Endothelial cell (in vitro differentiated cells): ENCODE measurements at regions not wholly inside any gene's neighbourhood (a gene's known extent, or its start where the extent isn't known, plus 50 kb on each side); places are given as distances from the start of the nearest gene placed in this dataset.

ENCODE experiments used
- DNase-seq: peaks from one replicate; pipeline ENCODE4 v3.0.0; 2021; ENCODE audit warnings: low spot score
- H3K27ac Mint-ChIP-seq: one replicate; pipeline ENCODE4 v1.8.0; 2021; ENCODE audit warnings: mixed read lengths, inconsistent platforms; ENCODE audit not compliant: unreplicated experiment
- H3K27me3 Mint-ChIP-seq: one replicate; pipeline ENCODE4 v1.8.0; 2021; ENCODE audit warnings: mild to moderate bottlenecking, moderate library complexity, mixed read lengths, inconsistent platforms; ENCODE audit not compliant: unreplicated experiment
- H3K36me3 Mint-ChIP-seq: one replicate; pipeline ENCODE4 v1.8.0; 2021; ENCODE audit warnings: mild to moderate bottlenecking, low read depth, mixed read lengths, inconsistent platforms; ENCODE audit not compliant: unreplicated experiment
- H3K4me1 Mint-ChIP-seq: one replicate; pipeline ENCODE4 v1.8.0; 2021; ENCODE audit warnings: mild to moderate bottlenecking, mixed read lengths, inconsistent platforms; ENCODE audit not compliant: unreplicated experiment
- H3K4me3 Mint-ChIP-seq: one replicate; pipeline ENCODE4 v1.8.0; 2021; ENCODE audit warnings: mild to moderate bottlenecking, mixed read lengths, inconsistent platforms; ENCODE audit not compliant: unreplicated experiment
- H3K9me3 Mint-ChIP-seq: one replicate; pipeline ENCODE4 v1.8.0; 2021; ENCODE audit warnings: mixed read lengths, inconsistent platforms; ENCODE audit not compliant: unreplicated experiment
- TF ChIP-seq, protein P1 (sequence below): fragments of 200-600 bp; sonication (generic); IDR thresholded peaks from one replicate; pipeline ENCODE4 v1.5.0; 2021; ENCODE audit warnings: antibody characterized with exemption; ENCODE audit not compliant: unreplicated experiment

DNA sequence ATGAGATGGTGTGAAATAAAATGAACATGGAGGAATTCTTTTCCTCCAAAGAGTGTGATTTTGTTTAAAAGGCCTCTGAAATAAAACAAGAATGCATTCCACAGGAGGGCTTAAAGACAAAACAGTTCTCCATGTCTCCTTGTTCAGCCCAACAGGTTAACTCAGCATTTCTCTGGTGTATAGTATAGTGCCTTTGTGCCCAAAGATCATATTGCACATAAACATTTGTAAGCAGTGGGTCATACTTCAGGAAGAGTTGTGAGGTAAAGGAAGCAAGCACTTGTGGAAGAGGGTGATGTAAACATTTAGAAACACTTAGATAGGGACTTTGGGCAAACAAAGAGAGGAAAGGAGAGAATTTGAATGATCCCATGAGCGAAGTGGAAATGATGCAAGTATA is 433.9 kb downstream of the SIPA1L2 start:
- Mint-ChIP-seq H3K4me1 (peaks cover 7% of the 10 kb centered on the region), H3K36me3 (peaks cover 3% of the 10 kb centered on the region), H3K27ac (no peak overlapping the region), H3K9me3 (no peaks in the 10 kb centered on the region), H3K27me3 (peaks cover 3% of the 10 kb centered on the region), H3K4me3 (no peak overlapping the region)
- no peak for DNase-seq
- TF ChIP-seq, protein P1, sequence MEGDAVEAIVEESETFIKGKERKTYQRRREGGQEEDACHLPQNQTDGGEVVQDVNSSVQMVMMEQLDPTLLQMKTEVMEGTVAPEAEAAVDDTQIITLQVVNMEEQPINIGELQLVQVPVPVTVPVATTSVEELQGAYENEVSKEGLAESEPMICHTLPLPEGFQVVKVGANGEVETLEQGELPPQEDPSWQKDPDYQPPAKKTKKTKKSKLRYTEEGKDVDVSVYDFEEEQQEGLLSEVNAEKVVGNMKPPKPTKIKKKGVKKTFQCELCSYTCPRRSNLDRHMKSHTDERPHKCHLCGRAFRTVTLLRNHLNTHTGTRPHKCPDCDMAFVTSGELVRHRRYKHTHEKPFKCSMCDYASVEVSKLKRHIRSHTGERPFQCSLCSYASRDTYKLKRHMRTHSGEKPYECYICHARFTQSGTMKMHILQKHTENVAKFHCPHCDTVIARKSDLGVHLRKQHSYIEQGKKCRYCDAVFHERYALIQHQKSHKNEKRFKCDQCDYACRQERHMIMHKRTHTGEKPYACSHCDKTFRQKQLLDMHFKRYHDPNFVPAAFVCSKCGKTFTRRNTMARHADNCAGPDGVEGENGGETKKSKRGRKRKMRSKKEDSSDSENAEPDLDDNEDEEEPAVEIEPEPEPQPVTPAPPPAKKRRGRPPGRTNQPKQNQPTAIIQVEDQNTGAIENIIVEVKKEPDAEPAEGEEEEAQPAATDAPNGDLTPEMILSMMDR: no peak

DNA sequence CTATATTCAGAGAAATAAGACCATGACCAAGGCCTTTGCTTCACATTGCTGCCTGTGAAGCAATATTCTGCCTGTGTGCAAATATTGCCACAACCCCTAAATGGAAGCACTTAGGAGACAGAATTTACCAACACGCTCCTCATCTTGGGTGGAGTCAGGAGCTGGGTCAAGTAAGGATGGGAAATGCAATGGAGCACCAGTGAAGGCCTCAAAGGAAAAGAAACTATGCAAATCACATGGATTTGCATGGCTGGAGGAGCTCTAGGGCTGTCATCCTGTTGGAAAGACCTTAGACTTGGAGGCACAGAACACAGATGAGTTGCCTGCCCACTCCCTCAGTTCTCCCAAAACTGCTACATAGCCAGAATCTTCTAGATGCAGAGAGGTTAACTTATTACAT is 435.5 kb downstream of the SIPA1L2 start:
- H3K9me3 Mint-ChIP-seq: no peaks in the 10 kb centered on the region
- H3K27me3 Mint-ChIP-seq: peaks cover 4% of the 10 kb centered on the region
- H3K27ac Mint-ChIP-seq: no peak overlapping the region
- DNase-seq: no peak
- no peak overlapping the region for H3K4me3 Mint-ChIP-seq
- TF ChIP-seq, protein P1: no peak
- H3K4me1 Mint-ChIP-seq: peaks cover 7% of the 10 kb centered on the region
- no peaks in the 10 kb centered on the region for H3K36me3 Mint-ChIP-seq

DNA sequence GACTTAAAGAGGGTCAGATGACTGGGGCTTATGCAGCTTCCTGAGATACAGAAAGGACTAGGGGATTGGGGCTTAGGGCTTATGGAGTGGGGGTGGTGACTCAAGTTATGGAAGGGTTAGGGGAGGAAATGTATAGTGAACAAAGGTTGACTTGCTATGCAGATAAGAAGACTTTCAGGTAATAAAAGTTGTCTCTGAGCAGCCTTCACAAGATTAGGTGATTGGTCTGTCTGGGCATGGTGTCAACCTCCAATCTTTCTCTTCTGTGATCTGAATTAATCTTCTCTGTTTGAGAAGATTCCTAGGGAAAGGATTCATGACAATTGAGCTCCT is 436.5 kb downstream of the SIPA1L2 start:
- TF ChIP-seq, protein P1: no peak
- Mint-ChIP-seq H3K4me1 (peaks cover 7% of the 10 kb centered on the region), H3K4me3 (no peak overlapping the region), H3K36me3 (no peaks in the 10 kb centered on the region), H3K27ac (no peak overlapping the region), H3K9me3 (no peaks in the 10 kb centered on the region), H3K27me3 (peaks cover 5% of the 10 kb centered on the region)
- no peak for DNase-seq

DNA sequence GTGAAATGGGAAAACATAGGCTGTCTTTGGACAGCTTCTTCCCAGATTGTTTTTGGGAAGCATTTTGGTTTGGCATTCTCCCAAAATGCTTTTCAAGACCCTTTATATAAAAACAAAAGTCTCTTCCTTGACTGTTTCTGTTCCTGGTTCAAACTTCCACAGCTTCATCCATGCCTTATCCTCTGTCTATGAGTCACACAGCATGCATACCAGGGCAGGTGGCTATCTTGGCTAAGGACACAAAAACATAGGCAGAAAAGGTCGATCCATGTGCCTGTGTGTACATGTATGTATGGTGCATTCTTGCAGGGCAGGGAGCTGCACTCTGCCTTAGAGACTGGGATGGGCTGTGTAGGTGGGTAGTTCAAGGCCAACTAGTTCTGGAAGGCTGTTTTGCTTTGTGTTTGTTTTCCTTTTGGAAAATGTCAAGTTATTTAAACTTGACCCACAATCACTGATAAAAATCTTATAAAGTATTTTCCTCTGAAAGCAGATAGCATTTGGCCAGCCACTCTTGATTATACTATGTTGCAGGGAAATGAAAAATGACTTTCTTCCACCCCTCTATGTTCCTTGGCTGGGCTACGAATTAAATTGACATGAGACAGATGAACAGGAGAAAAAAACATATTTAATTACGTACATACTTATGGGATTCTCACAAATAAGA is 437.0 kb downstream of the SIPA1L2 start:
- peaks cover 7% of the 10 kb centered on the region for H3K4me1 Mint-ChIP-seq
- DNase-seq: no peak
- H3K27me3 Mint-ChIP-seq: peaks cover 5% of the 10 kb centered on the region
- TF ChIP-seq, protein P1: no peak
- no peaks in the 10 kb centered on the region for H3K36me3 Mint-ChIP-seq
- H3K9me3 Mint-ChIP-seq: no peaks in the 10 kb centered on the region
- no peak overlapping the region for H3K4me3 Mint-ChIP-seq
- H3K27ac Mint-ChIP-seq: no peak overlapping the region

DNA sequence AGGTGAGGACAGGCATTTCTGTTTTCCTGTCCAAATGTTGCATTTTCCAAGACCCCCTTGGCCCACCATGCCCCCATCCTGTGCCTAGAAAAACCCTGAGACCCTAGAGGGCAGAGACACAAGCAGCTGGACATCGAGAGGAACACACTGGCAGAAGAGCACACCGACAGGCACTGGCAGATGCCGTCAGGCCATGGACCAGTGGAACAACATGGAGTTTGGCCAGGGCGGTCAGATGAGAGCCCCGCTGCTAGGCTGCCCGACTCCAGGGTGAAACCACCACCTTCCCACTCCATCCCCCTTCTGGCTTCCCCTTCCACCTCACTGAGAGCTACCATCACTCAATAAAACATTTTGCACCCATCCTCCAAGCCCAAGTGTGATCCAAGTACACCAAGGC is 438.4 kb downstream of the SIPA1L2 start:
- TF ChIP-seq, protein P1: no peak
- Mint-ChIP-seq H3K4me1 (peaks cover 7% of the 10 kb centered on the region), H3K4me3 (no peak overlapping the region), H3K36me3 (no peaks in the 10 kb centered on the region), H3K9me3 (no peaks in the 10 kb centered on the region), H3K27me3 (peaks cover 5% of the 10 kb centered on the region), H3K27ac (no peak overlapping the region)
- no peak for DNase-seq
